SK-N-SH (cell line): ENCODE measurements at regions not wholly inside any gene's neighbourhood (a gene's known extent, or its start where the extent isn't known, plus 50 kb on each side); places are given as distances from the start of the nearest gene placed in this dataset.

ENCODE experiments used
- CTCF ChIA-PET: fragments of 300-600, 350-600 bp; formaldehyde crosslinking; extraction: SDS; loops from one replicate; lab custom pipeline; 2021; lab: Yijun Ruan, JAX
- POLR2A ChIA-PET: fragments of 350-600 bp; sonication (Branson Sonifier 250); formaldehyde crosslinking; extraction: SDS; loops from one replicate; lab custom pipeline; 2020; ENCODE audit warnings: antibody characterized with exemption, inconsistent platforms; lab: Yijun Ruan, JAX
- DNase-seq: peaks from one replicate; pipeline ENCODE4 v3.0.0; 2012
- H2AFZ ChIP-seq: fragments of 200-600 bp; sonication (generic); 2 replicates; pipeline ENCODE4 v1.8.1; 2016; ENCODE audit warnings: antibody characterized with exemption, mild to moderate bottlenecking, low read depth
- H3F3A ChIP-seq: fragments of 200-600 bp; sonication (generic); replicated peaks from 2 replicates; pipeline ENCODE3; 2016; ENCODE audit warnings: antibody characterized with exemption, mild to moderate bottlenecking; ENCODE audit not compliant: insufficient read depth
- H3K27ac ChIP-seq, 2 experiments: fragments of 200-500 bp in 1 of 2; fragments of 200-600 bp in 1 of 2; sonication (Bioruptor generic) in 1 of 2; sonication (generic), shearing (Covaris generic) in 1 of 2; 2 replicates each; pipeline versions ENCODE4 v1.5.1 to v1.6.1; 2014 to 2016; ENCODE audit warnings: low read depth in 2 of 2, inconsistent platforms in 1 of 2, low read length in 1 of 2, mild to moderate bottlenecking in 1 of 2, mixed read lengths in 1 of 2
- H3K27me3 ChIP-seq: fragments of 200-600 bp; sonication (generic), shearing (Covaris generic); 2 replicates; pipeline ENCODE4 v1.6.1; 2016; ENCODE audit warnings: mixed run types; ENCODE audit not compliant: insufficient read depth
- H3K36me3 ChIP-seq, 2 experiments: fragments of 200-500 bp in 1 of 2; fragments of 200-600 bp in 1 of 2; sonication (Bioruptor generic) in 1 of 2; sonication (generic) in 1 of 2; replicated peaks in 1 of 2; 2 replicates each; pipeline versions ENCODE3 to v1.5.1; 2014 to 2016; ENCODE audit warnings: low read length in 1 of 2, mild to moderate bottlenecking in 1 of 2; ENCODE audit not compliant: insufficient read depth in 2 of 2, control insufficient read depth in 1 of 2
- H3K4me1 ChIP-seq, 2 experiments: fragments of 200-500 bp in 1 of 2; fragments of 200-600 bp in 1 of 2; sonication (Bioruptor generic) in 1 of 2; sonication (generic), shearing (Covaris generic) in 1 of 2; 2 replicates each; pipeline versions ENCODE4 v1.5.1 to v1.6.1; 2014 to 2016; ENCODE audit warnings: low read depth in 1 of 2, low read length in 1 of 2, mixed run types in 1 of 2; ENCODE audit not compliant: insufficient read depth in 2 of 2, control insufficient read depth in 1 of 2
- H3K4me2 ChIP-seq: fragments of 200-600 bp; sonication (generic), shearing (Covaris generic); 2 replicates; pipeline ENCODE4 v1.6.1; 2017; ENCODE audit warnings: mixed run types
- H3K4me3 ChIP-seq, 2 experiments: fragments of 200-500 bp in 1 of 2; fragments of 200-600 bp in 1 of 2; sonication (Bioruptor generic) in 1 of 2; sonication (generic), shearing (Covaris generic) in 1 of 2; 2 replicates each; pipeline versions ENCODE4 v1.5.1 to v1.8.1; 2014 to 2016; ENCODE audit warnings: low read depth in 2 of 2, inconsistent platforms in 1 of 2, low read length in 1 of 2, mild to moderate bottlenecking in 1 of 2, mixed read lengths in 1 of 2, moderate library complexity in 1 of 2
- H3K79me2 ChIP-seq: fragments of 200-600 bp; sonication (generic); 2 replicates; pipeline ENCODE4 v1.8.1; 2017; ENCODE audit warnings: mild to moderate bottlenecking; ENCODE audit not compliant: insufficient read depth
- H3K9ac ChIP-seq: fragments of 200-600 bp; sonication (generic); 2 replicates; pipeline ENCODE4 v1.6.1; 2017; ENCODE audit warnings: mixed run types
- H3K9me2 ChIP-seq: fragments of 200-600 bp; sonication (generic); 2 replicates; pipeline ENCODE4 v1.6.1; 2017; ENCODE audit warnings: mixed run types
- H3K9me3 ChIP-seq: fragments of 200-600 bp; sonication (generic); 2 replicates; pipeline ENCODE4 v1.6.1; 2017; ENCODE audit warnings: mixed run types, mild to moderate bottlenecking, moderate library complexity
- H4K20me1 ChIP-seq: fragments of 200-600 bp; sonication (generic); 2 replicates; pipeline ENCODE4 v1.6.1; 2017; ENCODE audit warnings: mild to moderate bottlenecking, mixed run types; ENCODE audit not compliant: insufficient read depth
- CTCF ChIP-seq: fragments of 200-600 bp; sonication (generic); IDR thresholded peaks from 2 replicates; pipeline ENCODE4 v1.6.1; 2017; ENCODE audit warnings: antibody characterized with exemption, mild to moderate bottlenecking, moderate library complexity
- EZH2phosphoT487 ChIP-seq: fragments of 200-600 bp; sonication (generic); IDR thresholded peaks from 2 replicates; pipeline ENCODE4 v1.6.1; 2017; ENCODE audit warnings: low read depth, mixed run types, mild to moderate bottlenecking, antibody characterized with exemption, moderate library complexity, borderline replicate concordance
- FOSL2 ChIP-seq: IDR thresholded peaks from 2 replicates; pipeline ENCODE4 v1.4.0; 2012; ENCODE audit warnings: low read depth, mild to moderate bottlenecking, moderate library complexity, borderline replicate concordance
- GATA2 ChIP-seq: sonication (generic); formaldehyde crosslinking; IDR thresholded peaks from 2 replicates; pipeline ENCODE4 v1.5.0; 2020; ENCODE audit warnings: mild to moderate bottlenecking, missing genetic modification reagents
- IRF3 ChIP-seq: fragments of 150-350 bp; IDR thresholded peaks from 2 replicates; pipeline ENCODE4 v1.6.1; 2016; ENCODE audit warnings: mild to moderate bottlenecking, low read depth, low read length
- JUND ChIP-seq: IDR thresholded peaks from 2 replicates; pipeline ENCODE4 v1.4.0; 2012
- MEF2A ChIP-seq: IDR thresholded peaks from 2 replicates; pipeline ENCODE4 v1.4.0; 2012; ENCODE audit warnings: low read depth, borderline replicate concordance
- RCOR1 ChIP-seq: fragments of 150-350 bp; IDR thresholded peaks from 2 replicates; pipeline ENCODE4 v1.6.1; 2017; ENCODE audit warnings: antibody characterized with exemption, low read length
- TAF1 ChIP-seq: IDR thresholded peaks from 2 replicates; pipeline ENCODE4 v1.6.1; 2012; ENCODE audit warnings: low read depth, mild to moderate bottlenecking, low read length, moderate library complexity, borderline replicate concordance
- USF2 ChIP-seq: fragments of 150-350 bp; IDR thresholded peaks from 2 replicates; pipeline ENCODE4 v1.6.1; 2017; ENCODE audit warnings: antibody characterized with exemption, low read length, low read depth, borderline replicate concordance
- YY1 ChIP-seq: IDR thresholded peaks from 2 replicates; pipeline ENCODE4 v1.4.0; 2012; ENCODE audit warnings: low read depth, mild to moderate bottlenecking
- WGBS: methylation state at CpG from one replicate; pipeline ENCODE4 v1.1.6; 2017; ENCODE audit warnings: low lambda C conversion rate; 5-methylcytosine and 5-hydroxymethylcytosine counted together

- H3K4me1 ChIP-seq: peaks cover 0 to 11% of the 10 kb centered on the region in 2 experiments; a peak in 2 of 4 replicates
- H4K20me1 ChIP-seq: peaks cover 7% of the 10 kb centered on the region; the same call in 1 of the 2 replicates
- peaks cover 4% of the 10 kb centered on the region for H3F3A ChIP-seq
- H3K36me3 ChIP-seq: peaks cover 0 to 3% of the 10 kb centered on the region in 2 experiments
- no peak overlapping the region for H3K9ac ChIP-seq
- POLR2A ChIA-PET: no interaction called here
- H3K9me3 ChIP-seq: no peaks in the 10 kb centered on the region
- DNase-seq: no peak
- no peaks in the 10 kb centered on the region for H3K9me2 ChIP-seq
- CTCF ChIA-PET: interaction anchor here (0.6 to 1.1 kb wide), 4 partner anchors 12 to 93 kb away, joined by 3 read pairs; no protein-coding TSS in a partner anchor
- no peak overlapping the region for H3K27ac ChIP-seq
- H2AFZ ChIP-seq: no peak overlapping the region
- WGBS: 92% methylated on average over 2 of the region's 2 CpGs
- H3K27me3 ChIP-seq: no peaks in the 10 kb centered on the region
- TF ChIP-seq CTCF: no peak
- TF ChIP-seq EZH2phosphoT487: no peak
- TF ChIP-seq JUND: no peak
- no peak for TF ChIP-seq TAF1
- no peak for TF ChIP-seq USF2
- no peak for TF ChIP-seq RCOR1
- TF ChIP-seq FOSL2: no peak
- TF ChIP-seq IRF3: no peak
- no peak for TF ChIP-seq MEF2A
- TF ChIP-seq, all 33 proteins: peak for 0
- Histone ChIP-seq H3K79me2 (peaks cover 36% of the 10 kb centered on the region), H3K4me3 (no peak overlapping the region), H3K4me2 (no peak overlapping the region)
These were observed 95.0 kb downstream of the KLF12 start for GRCh38 chr13:74039154-74039553.

GRCh38 chr13:74037762-74038161, 96.4 kb downstream of the KLF12 start:
- Histone ChIP-seq H3K4me2 (no peak overlapping the region), H3K27ac (no peak overlapping the region), H3K9ac (no peak overlapping the region), H3K79me2 (peaks cover 27% of the 10 kb centered on the region), H3K9me2 (no peaks in the 10 kb centered on the region), H3F3A (peaks cover 4% of the 10 kb centered on the region), H3K4me3 (no peak overlapping the region), H3K36me3 (no peaks in the 10 kb centered on the region), H4K20me1 (no peaks in the 10 kb centered on the region; the same call in 1 of the 2 replicates), H3K27me3 (no peaks in the 10 kb centered on the region), H2AFZ (no peak overlapping the region), H3K4me1 (peaks cover 0 to 11% of the 10 kb centered on the region in 2 experiments; a peak in 2 of 4 replicates), H3K9me3 (no peaks in the 10 kb centered on the region)
- ChIA-PET CTCF (interaction anchor here (0.6 to 1.3 kb wide), 2 partner anchors 249 to 1182 kb away, joined by 3 read pairs; no protein-coding TSS in a partner anchor), POLR2A (no interaction called here)
- TF ChIP-seq GATA2 (CRISPR knock-in tag): peak; percentile 51; the same call in 1 of the 2 replicates
- no peak for TF ChIP-seq YY1
- DNase-seq: no peak
